Body of pancreas (tissue), 4 donors: ENCODE measurements at regions not wholly inside any gene's neighbourhood (a gene's known extent, or its start where the extent isn't known, plus 50 kb on each side); places are given as distances from the start of the nearest gene placed in this dataset.
"Not testable (repeated sequence)": the region's sequence is repeated elsewhere in the genome, so short reads cannot be mapped to it uniquely, and the experiment has no call there.

ENCODE experiments used
- CTCF ChIP-seq, 7 experiments: fragments of 450-650 bp in 4 of 7; fragments of 200-600 bp in 3 of 7; sonication (generic) in 3 of 7; IDR thresholded peaks; one replicate each; pipeline ENCODE4 v1.5.1; 2016 to 2019; ENCODE audit warnings: antibody characterized with exemption in 7 of 7
- POLR2A ChIP-seq, 3 donors: fragments of 450-650 bp; IDR thresholded peaks; one replicate each; pipeline ENCODE4 v1.6.1; 2016; ENCODE audit warnings: antibody characterized with exemption in 3 of 3, mild to moderate bottlenecking in 2 of 3

GRCh38 chrY:3491423-3491822, 87.4 kb upstream of the TGIF2LY start:
- TF ChIP-seq CTCF, POLR2A (IDR thresholded peaks at IDR 0.05): not testable (repeated sequence)
